Keratinocyte (primary cell): ENCODE measurements at regions not wholly inside any gene's neighbourhood (a gene's known extent, or its start where the extent isn't known, plus 50 kb on each side); places are given as distances from the start of the nearest gene placed in this dataset.

Experiments used
- CTCF ChIP-seq, 3 experiments: IDR thresholded peaks in 1 of 3; conservative IDR thresholded peaks in 1 of 3; optimal IDR thresholded peaks in 1 of 3; 2 replicates in 2 of 3; 3 replicates in 1 of 3; pipeline versions ENCODE3 to v1.5.1; 2011; ENCODE audit warnings: low read length in 3 of 3, mild to moderate bottlenecking in 3 of 3, moderate library complexity in 2 of 3, control low read depth in 1 of 3, inconsistent platforms in 1 of 3; ENCODE audit not compliant: insufficient read depth in 2 of 3; ENCODE audit errors: extremely low read depth in 1 of 3
- EZH2 ChIP-seq: IDR thresholded peaks from one replicate; pipeline ENCODE4 v1.6.1; 2012; ENCODE audit warnings: inconsistent platforms, mild to moderate bottlenecking, low read length, moderate library complexity

GRCh38 chr12:75771023-75771422 is 259.6 kb upstream of the KRR1 start:
- TF ChIP-seq CTCF (optimal IDR thresholded peaks at IDR 0.05 in 1 of 3, IDR thresholded peaks at IDR 0.05 in 1 of 3, conservative IDR thresholded peaks at IDR 0.05 in 1 of 3; ENCODE audit: extremely low read depth in 1 of 3, insufficient read depth in 2 of 3, low read length in 3 of 3) = no peak
- TF ChIP-seq EZH2 = no peak
